Gastrocnemius medialis (tissue), 4 donors: ENCODE measurements at regions not wholly inside any gene's neighbourhood (a gene's known extent, or its start where the extent isn't known, plus 50 kb on each side); places are given as distances from the start of the nearest gene placed in this dataset.

Source experiments
- CTCF ChIP-seq, 5 experiments: fragments of 450-650 bp in 3 of 5; fragments of 200-600 bp in 2 of 5; sonication (generic) in 2 of 5; IDR thresholded peaks in 4 of 5; conservative IDR thresholded peaks in 1 of 5; 1 replicate in 4 of 5; 2 replicates in 1 of 5; pipeline ENCODE4 v1.5.1; 2016 to 2019; ENCODE audit warnings: antibody characterized with exemption in 5 of 5, mild to moderate bottlenecking in 3 of 5, moderate library complexity in 3 of 5
- POLR2A ChIP-seq, 2 donors: fragments of 450-650 bp; IDR thresholded peaks; one replicate each; pipeline ENCODE4 v1.6.1; 2017; ENCODE audit warnings: antibody characterized with exemption in 2 of 2, mild to moderate bottlenecking in 2 of 2, moderate library complexity in 2 of 2

- TF ChIP-seq CTCF (IDR thresholded peaks at IDR 0.05 in 4 of 5, conservative IDR thresholded peaks at IDR 0.05 in 1 of 5): no peak
- no peak for TF ChIP-seq POLR2A (IDR thresholded peaks at IDR 0.05)
Measured at GRCh38 chr5:27489701-27490100, 451.3 kb upstream of the CDH9 start.
